Ishikawa (cell line): ENCODE measurements at regions not wholly inside any gene's neighbourhood (a gene's known extent, or its start where the extent isn't known, plus 50 kb on each side); places are given as distances from the start of the nearest gene placed in this dataset.

Source experiments
- CREB1 ChIP-seq: IDR thresholded peaks from 2 replicates; pipeline ENCODE4 v1.6.1; 2012; ENCODE audit warnings: low read depth
- EGR1 ChIP-seq: IDR thresholded peaks from 2 replicates; pipeline ENCODE4 v1.6.1; 2012
- RAD21 ChIP-seq: IDR thresholded peaks from 2 replicates; pipeline ENCODE4 v1.6.1; 2012; ENCODE audit warnings: low read depth

GRCh38 chr2:107627164-107627563, 199.5 kb upstream of the RGPD4 start:
- TF ChIP-seq RAD21 (no peak), CREB1 (no peak), EGR1 (no peak)
